Lower lobe of right lung (tissue), 2 donors: ENCODE measurements at regions not wholly inside any gene's neighbourhood (a gene's known extent, or its start where the extent isn't known, plus 50 kb on each side); places are given as distances from the start of the nearest gene placed in this dataset.

Experiments
- ATAC-seq, 2 donors: fragments of 200-7000 bp; cut with Tn5 transposase; one replicate each; pipeline ENCODE4 v1.9.1; 2020 to 2022; ENCODE audit warnings: mild to moderate bottlenecking in 2 of 2, moderate library complexity in 2 of 2
- DNase-seq: peaks from one replicate; pipeline ENCODE4 v3.0.0-alpha.2; 2020
- H3K27ac ChIP-seq: fragments of 200-600 bp; one replicate; pipeline ENCODE4 v1.8.0; 2022
- H3K27me3 ChIP-seq: fragments of 200-600 bp; one replicate; pipeline ENCODE4 v1.8.0; 2022; ENCODE audit warnings: low read depth
- H3K36me3 ChIP-seq: fragments of 200-600 bp; one replicate; pipeline ENCODE4 v1.8.0; 2022; ENCODE audit warnings: mild to moderate bottlenecking
- H3K4me1 ChIP-seq: fragments of 200-600 bp; one replicate; pipeline ENCODE4 v1.8.0; 2022
- H3K4me3 ChIP-seq: fragments of 200-600 bp; one replicate; pipeline ENCODE4 v1.8.0; 2022; ENCODE audit warnings: mild to moderate bottlenecking
- H3K9me3 ChIP-seq: fragments of 200-600 bp; one replicate; pipeline ENCODE4 v1.8.0; 2022
- intact Hi-C: fragments of 100-400 bp; cut with DNase I; formaldehyde crosslinking; loops from one replicate; pipeline ENCODE4 v1.11.0; 2022
- TF ChIP-seq, protein P1 (sequence below): fragments of 200-600 bp; IDR thresholded peaks from one replicate; pipeline ENCODE4 v1.8.0; 2022; ENCODE audit warnings: antibody characterized with exemption, mild to moderate bottlenecking
- donor health status: DM: no; HTN: yes; CAD: no; lungs with severe emphysema.

DNA sequence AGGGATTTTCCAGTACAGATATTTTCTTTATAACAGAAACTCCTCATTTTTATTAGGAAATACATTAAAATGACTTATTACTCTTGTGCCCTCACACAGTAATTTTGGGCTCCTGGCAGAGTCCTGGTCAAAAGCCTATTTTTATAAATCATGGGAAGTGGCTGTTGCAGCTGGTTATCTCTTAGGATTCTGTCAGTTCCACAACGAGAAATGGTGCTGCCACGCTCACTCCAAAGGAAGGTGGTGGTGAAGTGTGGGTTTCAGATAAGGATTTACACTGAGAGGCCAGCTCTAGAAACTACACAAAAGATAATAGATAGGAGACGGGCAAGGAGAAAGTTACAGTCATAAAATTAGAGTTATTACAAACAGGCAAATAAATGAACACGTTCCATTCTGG lies 159.2 kb upstream of the FAM241A start:
- H3K27me3 ChIP-seq = no peaks in the 10 kb centered on the region
- TF ChIP-seq, protein P1, sequence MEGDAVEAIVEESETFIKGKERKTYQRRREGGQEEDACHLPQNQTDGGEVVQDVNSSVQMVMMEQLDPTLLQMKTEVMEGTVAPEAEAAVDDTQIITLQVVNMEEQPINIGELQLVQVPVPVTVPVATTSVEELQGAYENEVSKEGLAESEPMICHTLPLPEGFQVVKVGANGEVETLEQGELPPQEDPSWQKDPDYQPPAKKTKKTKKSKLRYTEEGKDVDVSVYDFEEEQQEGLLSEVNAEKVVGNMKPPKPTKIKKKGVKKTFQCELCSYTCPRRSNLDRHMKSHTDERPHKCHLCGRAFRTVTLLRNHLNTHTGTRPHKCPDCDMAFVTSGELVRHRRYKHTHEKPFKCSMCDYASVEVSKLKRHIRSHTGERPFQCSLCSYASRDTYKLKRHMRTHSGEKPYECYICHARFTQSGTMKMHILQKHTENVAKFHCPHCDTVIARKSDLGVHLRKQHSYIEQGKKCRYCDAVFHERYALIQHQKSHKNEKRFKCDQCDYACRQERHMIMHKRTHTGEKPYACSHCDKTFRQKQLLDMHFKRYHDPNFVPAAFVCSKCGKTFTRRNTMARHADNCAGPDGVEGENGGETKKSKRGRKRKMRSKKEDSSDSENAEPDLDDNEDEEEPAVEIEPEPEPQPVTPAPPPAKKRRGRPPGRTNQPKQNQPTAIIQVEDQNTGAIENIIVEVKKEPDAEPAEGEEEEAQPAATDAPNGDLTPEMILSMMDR = no peak
- H3K27ac ChIP-seq = no peak overlapping the region
- intact Hi-C loops = no loop called here
- no peak overlapping the region for H3K4me3 ChIP-seq
- no peaks in the 10 kb centered on the region for H3K36me3 ChIP-seq
- ATAC-seq (no peak), DNase-seq (no peak)
- no peaks in the 10 kb centered on the region for H3K9me3 ChIP-seq
- no peaks in the 10 kb centered on the region for H3K4me1 ChIP-seq

DNA sequence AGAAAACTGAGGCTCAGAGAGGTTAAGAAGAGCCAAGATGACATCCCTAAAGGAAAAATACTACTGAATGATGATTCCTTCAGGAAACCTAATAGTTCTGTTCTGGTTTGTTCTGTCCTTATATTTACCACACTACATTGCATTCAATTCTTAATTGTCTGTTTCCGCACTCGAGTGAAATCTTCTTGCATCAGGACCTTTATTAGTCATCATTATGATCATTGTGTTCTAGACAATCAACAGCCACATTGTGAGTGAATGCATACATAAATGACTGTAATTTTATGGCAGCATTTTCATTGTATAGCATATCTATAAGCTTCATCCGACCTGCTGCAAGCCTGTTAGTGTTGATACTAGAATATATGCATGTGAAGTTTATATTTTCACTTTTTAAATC lies 156.7 kb upstream of the FAM241A start:
- peaks cover 1% of the 10 kb centered on the region for H3K27me3 ChIP-seq
- H3K4me3 ChIP-seq = no peak overlapping the region
- TF ChIP-seq, protein P1 = no peak
- no peaks in the 10 kb centered on the region for H3K36me3 ChIP-seq
- intact Hi-C loops = no loop called here
- no peaks in the 10 kb centered on the region for H3K4me1 ChIP-seq
- no peak overlapping the region for H3K27ac ChIP-seq
- ATAC-seq = no peak
- DNase-seq = no peak
- no peaks in the 10 kb centered on the region for H3K9me3 ChIP-seq

DNA sequence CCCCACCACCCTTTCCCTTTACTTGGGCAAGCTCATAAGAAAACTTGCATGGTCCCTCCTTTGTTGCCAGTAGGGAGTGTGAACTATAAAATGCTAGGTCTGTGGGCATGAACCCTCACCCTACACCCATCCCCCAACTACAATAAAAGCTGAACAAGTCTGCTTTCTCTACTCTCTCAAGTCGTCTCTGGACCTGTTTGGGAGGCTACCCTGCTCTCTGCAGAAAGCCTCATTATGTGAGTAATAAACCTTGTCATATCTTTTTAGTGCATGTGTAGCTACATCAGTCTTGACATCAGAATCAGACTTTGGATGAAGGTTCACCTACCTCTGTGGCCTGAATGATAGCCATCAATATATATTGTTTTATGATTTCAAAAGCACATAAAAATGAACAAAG lies 155.4 kb upstream of the FAM241A start:
- ATAC-seq (no peak), DNase-seq (no peak)
- Histone ChIP-seq H3K27me3 (peaks cover 3% of the 10 kb centered on the region), H3K4me1 (no peaks in the 10 kb centered on the region), H3K4me3 (no peak overlapping the region), H3K36me3 (no peaks in the 10 kb centered on the region), H3K27ac (no peak overlapping the region), H3K9me3 (no peaks in the 10 kb centered on the region)
- intact Hi-C loops = no loop called here
- TF ChIP-seq, protein P1 = no peak

DNA sequence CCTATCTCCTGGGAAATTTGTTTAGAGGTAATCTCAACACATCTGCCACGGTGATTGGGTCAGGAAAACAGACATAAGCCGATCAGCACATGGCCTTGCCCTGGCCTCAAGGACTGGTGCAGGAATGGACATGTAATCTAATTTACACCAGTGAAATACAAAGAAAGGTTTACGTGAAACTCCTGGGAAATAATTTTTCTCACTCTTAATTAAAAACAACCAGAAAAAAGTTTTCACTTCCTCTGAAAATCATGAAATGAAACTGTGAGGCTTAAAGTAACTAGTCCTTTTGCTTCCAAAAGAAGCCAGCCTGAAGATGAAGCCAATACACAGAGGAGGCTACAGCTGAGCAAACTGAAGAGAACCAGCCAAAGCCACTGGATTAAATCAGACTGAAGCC lies 154.1 kb upstream of the FAM241A start:
- H3K27me3 ChIP-seq = peaks cover 3% of the 10 kb centered on the region
- H3K9me3 ChIP-seq = no peaks in the 10 kb centered on the region
- no peaks in the 10 kb centered on the region for H3K36me3 ChIP-seq
- ATAC-seq (no peak), DNase-seq (no peak)
- TF ChIP-seq, protein P1 = no peak
- H3K4me3 ChIP-seq = no peak overlapping the region
- H3K4me1 ChIP-seq = no peaks in the 10 kb centered on the region
- intact Hi-C loops = no loop called here
- no peak overlapping the region for H3K27ac ChIP-seq

DNA sequence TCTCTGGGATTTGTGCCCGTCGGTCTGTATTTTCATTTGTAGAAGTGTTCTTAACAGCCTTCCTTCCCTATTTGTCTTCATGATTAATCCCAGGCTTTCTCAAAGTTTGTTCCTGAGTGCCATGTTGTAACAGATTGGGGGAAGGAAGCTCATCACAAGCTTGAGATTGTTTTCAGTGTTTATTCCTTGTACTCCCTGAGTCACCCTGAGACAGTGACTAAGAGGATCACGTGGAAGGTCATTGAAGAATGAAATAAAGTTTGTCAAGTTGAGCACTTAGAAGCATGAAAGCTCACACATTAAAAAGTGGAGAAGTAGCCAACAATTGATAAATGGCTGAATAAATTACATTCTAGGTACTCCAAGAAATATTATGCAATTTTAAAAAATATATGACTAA lies 153.5 kb upstream of the FAM241A start:
- Histone ChIP-seq H3K27ac (no peak overlapping the region), H3K4me3 (no peak overlapping the region), H3K36me3 (no peaks in the 10 kb centered on the region), H3K4me1 (no peaks in the 10 kb centered on the region), H3K9me3 (no peaks in the 10 kb centered on the region), H3K27me3 (peaks cover 3% of the 10 kb centered on the region)
- no peak for DNase-seq
- TF ChIP-seq, protein P1 = no peak
- intact Hi-C loops = no loop called here
- ATAC-seq = peak; percentile 71 to 83
